Endodermal cell (in vitro differentiated cells): ENCODE measurements at regions not wholly inside any gene's neighbourhood (a gene's known extent, or its start where the extent isn't known, plus 50 kb on each side); places are given as distances from the start of the nearest gene placed in this dataset.

Experiments used
- DNase-seq: peaks from one replicate; pipeline ENCODE4 v3.0.0-alpha.2; 2017
- H3K27ac ChIP-seq: 2 replicates; pipeline ENCODE4 v1.5.1; 2013; ENCODE audit warnings: mild to moderate bottlenecking, low read depth, low read length, moderate library complexity
- H3K27me3 ChIP-seq: 2 replicates; pipeline ENCODE4 v1.6.1; 2013; ENCODE audit warnings: mild to moderate bottlenecking, low read length, moderate library complexity; ENCODE audit not compliant: insufficient read depth, control insufficient read depth, poor library complexity, severe bottlenecking
- H3K36me3 ChIP-seq: 2 replicates; pipeline ENCODE4 v1.7.0; 2013; ENCODE audit warnings: mild to moderate bottlenecking, low read length, moderate library complexity; ENCODE audit not compliant: control insufficient read depth, insufficient read depth
- H3K4me1 ChIP-seq: one replicate; pipeline ENCODE4 v1.7.0; 2013; ENCODE audit warnings: low read length; ENCODE audit not compliant: control insufficient read depth, insufficient read depth
- H3K4me3 ChIP-seq: 2 replicates; pipeline ENCODE4 v1.5.1; 2013; ENCODE audit warnings: mild to moderate bottlenecking, low read length, moderate library complexity
- H3K9ac ChIP-seq: 2 replicates; pipeline ENCODE4 v1.6.1; 2013; ENCODE audit warnings: mild to moderate bottlenecking, low read length, moderate library complexity; ENCODE audit not compliant: poor library complexity, severe bottlenecking; ENCODE audit errors: extremely low read depth
- H3K9me3 ChIP-seq: 2 replicates; pipeline ENCODE4 v1.6.1; 2013; ENCODE audit warnings: mild to moderate bottlenecking, low read length, moderate library complexity; ENCODE audit not compliant: control insufficient read depth
- H3K27ac Mint-ChIP-seq: 2 replicates; pipeline ENCODE4 v1.8.0; 2020; ENCODE audit warnings: mixed read lengths
- H3K27me3 Mint-ChIP-seq: 2 replicates; pipeline ENCODE4 v1.8.0; 2021; ENCODE audit warnings: mild to moderate bottlenecking, mixed read lengths; ENCODE audit not compliant: insufficient read depth
- H3K36me3 Mint-ChIP-seq: 2 replicates; pipeline ENCODE4 v1.8.0; 2020; ENCODE audit warnings: low read depth, mixed read lengths
- H3K4me1 Mint-ChIP-seq: 2 replicates; pipeline ENCODE4 v1.8.0; 2020; ENCODE audit warnings: mixed read lengths
- H3K4me3 Mint-ChIP-seq: 2 replicates; pipeline ENCODE4 v1.8.0; 2020; ENCODE audit warnings: mild to moderate bottlenecking, moderate library complexity, mixed read lengths
- H3K9me3 Mint-ChIP-seq: 2 replicates; pipeline ENCODE4 v1.8.0; 2020; ENCODE audit warnings: mild to moderate bottlenecking, mixed read lengths
- WGBS, 2 experiments: methylation state at CpG; one replicate each; pipeline versions ENCODE4 v1.1.5 to v1.1.7; 2013; ENCODE audit warnings: missing lambda C conversion rate in 2 of 2, mixed read lengths in 1 of 2; ENCODE audit not compliant: insufficient coverage in 1 of 2, insufficient read length in 1 of 2; 5-methylcytosine and 5-hydroxymethylcytosine counted together
- TF ChIP-seq, protein P1 (sequence below): fragments of 200-600 bp; sonication (generic); conservative IDR thresholded peaks from 2 replicates; pipeline ENCODE4 v1.5.0; 2021; ENCODE audit warnings: antibody characterized with exemption, mild to moderate bottlenecking

DNA sequence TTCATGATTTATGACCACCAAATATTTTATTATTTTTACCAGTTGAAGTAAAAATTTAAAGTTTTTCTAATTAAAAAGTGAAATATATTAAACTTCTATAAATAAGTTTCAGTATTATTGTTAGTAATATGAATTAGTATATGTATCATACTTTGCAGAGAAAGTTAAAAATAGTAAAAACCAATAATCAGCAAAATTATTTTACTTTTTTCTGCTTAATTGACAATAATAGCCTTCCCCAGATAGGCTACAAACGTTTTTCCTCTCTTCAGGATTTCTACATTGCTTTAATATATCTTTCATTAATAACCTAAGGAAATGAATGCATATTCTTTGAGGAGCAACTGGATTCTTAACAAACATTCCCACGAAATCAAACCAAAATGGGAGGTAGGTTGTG lies 543.5 kb downstream of the ETNK1 start:
- H3K9me3 ChIP-seq, result peaks cover 38% of the 10 kb centered on the region
- no peak overlapping the region for H3K27ac Mint-ChIP-seq
- H3K4me1 ChIP-seq, result no peaks in the 10 kb centered on the region
- H3K27ac ChIP-seq, result no peak overlapping the region
- peaks cover 21% of the 10 kb centered on the region for H3K9me3 Mint-ChIP-seq
- no peak for DNase-seq
- H3K9ac ChIP-seq, result no peak overlapping the region
- WGBS, 2 experiments, result 88% methylated on average over 2 of the region's 2 CpGs; no CpG with 5 or more reads in 1 of the 2 experiments
- H3K4me3 Mint-ChIP-seq, result no peak overlapping the region
- no peaks in the 10 kb centered on the region for H3K27me3 Mint-ChIP-seq
- H3K4me1 Mint-ChIP-seq, result no peaks in the 10 kb centered on the region
- peaks cover 78% of the 10 kb centered on the region for H3K36me3 ChIP-seq
- TF ChIP-seq, protein P1, sequence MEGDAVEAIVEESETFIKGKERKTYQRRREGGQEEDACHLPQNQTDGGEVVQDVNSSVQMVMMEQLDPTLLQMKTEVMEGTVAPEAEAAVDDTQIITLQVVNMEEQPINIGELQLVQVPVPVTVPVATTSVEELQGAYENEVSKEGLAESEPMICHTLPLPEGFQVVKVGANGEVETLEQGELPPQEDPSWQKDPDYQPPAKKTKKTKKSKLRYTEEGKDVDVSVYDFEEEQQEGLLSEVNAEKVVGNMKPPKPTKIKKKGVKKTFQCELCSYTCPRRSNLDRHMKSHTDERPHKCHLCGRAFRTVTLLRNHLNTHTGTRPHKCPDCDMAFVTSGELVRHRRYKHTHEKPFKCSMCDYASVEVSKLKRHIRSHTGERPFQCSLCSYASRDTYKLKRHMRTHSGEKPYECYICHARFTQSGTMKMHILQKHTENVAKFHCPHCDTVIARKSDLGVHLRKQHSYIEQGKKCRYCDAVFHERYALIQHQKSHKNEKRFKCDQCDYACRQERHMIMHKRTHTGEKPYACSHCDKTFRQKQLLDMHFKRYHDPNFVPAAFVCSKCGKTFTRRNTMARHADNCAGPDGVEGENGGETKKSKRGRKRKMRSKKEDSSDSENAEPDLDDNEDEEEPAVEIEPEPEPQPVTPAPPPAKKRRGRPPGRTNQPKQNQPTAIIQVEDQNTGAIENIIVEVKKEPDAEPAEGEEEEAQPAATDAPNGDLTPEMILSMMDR, result no peak
- H3K4me3 ChIP-seq, result no peak overlapping the region
- peaks cover 82% of the 10 kb centered on the region for H3K36me3 Mint-ChIP-seq
- H3K27me3 ChIP-seq, result no peaks in the 10 kb centered on the region

DNA sequence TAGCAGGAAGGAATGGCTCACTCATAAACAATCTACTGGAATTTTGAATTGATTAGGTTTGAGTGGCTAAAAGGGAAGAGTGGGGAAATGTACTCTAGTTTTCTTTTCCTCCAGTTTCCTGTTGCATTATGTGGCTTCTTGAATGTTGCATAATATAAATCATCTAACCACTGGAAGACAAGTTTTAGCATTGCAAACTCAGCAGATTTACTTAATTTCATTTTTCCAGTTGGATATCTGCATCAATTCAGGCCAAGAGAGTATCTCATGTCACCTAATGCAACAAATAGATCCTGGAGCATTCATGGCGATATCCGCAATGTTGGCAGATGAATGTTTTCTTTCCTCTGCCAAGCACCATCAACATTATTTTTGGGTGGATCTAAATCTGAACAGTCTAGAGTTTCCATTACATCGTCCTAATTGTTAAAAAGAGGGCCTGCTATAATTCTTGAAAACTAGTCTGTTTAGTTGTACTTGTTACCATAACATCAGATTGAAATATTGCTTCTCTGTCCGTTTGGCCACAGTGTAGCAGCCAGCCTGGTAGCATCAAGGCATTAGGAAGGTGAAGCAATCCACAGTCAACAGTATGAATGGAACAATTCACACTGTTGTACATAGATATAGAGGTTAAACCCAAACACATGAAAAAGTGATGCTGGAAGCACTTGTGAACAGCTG lies 544.2 kb downstream of the ETNK1 start:
- Mint-ChIP-seq H3K4me3 (no peak overlapping the region), H3K27me3 (no peaks in the 10 kb centered on the region), H3K9me3 (peaks cover 26% of the 10 kb centered on the region), H3K27ac (no peak overlapping the region), H3K36me3 (peaks cover 86% of the 10 kb centered on the region), H3K4me1 (no peaks in the 10 kb centered on the region)
- Histone ChIP-seq H3K9ac (no peak overlapping the region), H3K4me1 (no peaks in the 10 kb centered on the region), H3K27me3 (no peaks in the 10 kb centered on the region), H3K9me3 (peaks cover 40% of the 10 kb centered on the region), H3K4me3 (no peak overlapping the region), H3K36me3 (peaks cover 78% of the 10 kb centered on the region), H3K27ac (no peak overlapping the region)
- TF ChIP-seq, protein P1, result no peak
- 95% methylated on average over 4 of the region's 4 CpGs for WGBS, 2 experiments
- DNase-seq, result no peak

DNA sequence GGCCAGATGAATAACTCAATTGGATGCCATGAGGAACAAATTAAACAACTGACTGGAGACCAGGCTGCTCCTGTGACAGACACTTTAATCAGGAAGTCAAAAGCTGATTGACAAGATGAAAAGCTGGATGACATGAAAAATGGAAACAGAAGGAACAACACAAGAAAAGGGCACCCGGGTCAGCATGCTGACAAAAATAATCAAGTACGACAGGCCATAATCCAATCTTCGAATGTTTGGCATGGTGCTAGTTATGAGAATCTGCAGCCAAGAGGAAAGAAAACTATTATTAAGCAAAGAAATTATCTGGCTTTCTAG lies 544.7 kb downstream of the ETNK1 start:
- Histone ChIP-seq H3K9me3 (peaks cover 38% of the 10 kb centered on the region), H3K4me3 (no peak overlapping the region), H3K27me3 (no peaks in the 10 kb centered on the region), H3K9ac (no peak overlapping the region), H3K36me3 (peaks cover 74% of the 10 kb centered on the region), H3K27ac (no peak overlapping the region), H3K4me1 (no peaks in the 10 kb centered on the region)
- Mint-ChIP-seq H3K27ac (no peak overlapping the region), H3K27me3 (no peaks in the 10 kb centered on the region), H3K36me3 (peaks cover 87% of the 10 kb centered on the region), H3K9me3 (peaks cover 25% of the 10 kb centered on the region), H3K4me1 (no peaks in the 10 kb centered on the region), H3K4me3 (no peak overlapping the region)
- 80 to 96% methylated on average over 3 of the region's 3 CpGs for WGBS, 2 experiments
- DNase-seq, result no peak
- TF ChIP-seq, protein P1, result no peak
